22Rv1 (cell line): ENCODE measurements at regions not wholly inside any gene's neighbourhood (a gene's known extent, or its start where the extent isn't known, plus 50 kb on each side); places are given as distances from the start of the nearest gene placed in this dataset.

Source experiments
- CTCF ChIP-seq: fragments of 450-650 bp; IDR thresholded peaks from 2 replicates; pipeline ENCODE4 v1.5.1; 2017; ENCODE audit warnings: mild to moderate bottlenecking
- ZFX ChIP-seq: fragments of 450-650 bp; IDR thresholded peaks from 2 replicates; pipeline ENCODE4 v1.6.1; 2017; ENCODE audit warnings: antibody characterized with exemption, borderline replicate concordance

GRCh38 chr5:128766406-128766805 lies 198.9 kb upstream of the SLC27A6 start:
- TF ChIP-seq CTCF, result no peak
- no peak for TF ChIP-seq ZFX
